ENCODE measurements at regions not wholly inside any gene's neighbourhood (a gene's known extent, or its start where the extent isn't known, plus 50 kb on each side); places are given as distances from the start of the nearest gene placed in this dataset.

DNA sequence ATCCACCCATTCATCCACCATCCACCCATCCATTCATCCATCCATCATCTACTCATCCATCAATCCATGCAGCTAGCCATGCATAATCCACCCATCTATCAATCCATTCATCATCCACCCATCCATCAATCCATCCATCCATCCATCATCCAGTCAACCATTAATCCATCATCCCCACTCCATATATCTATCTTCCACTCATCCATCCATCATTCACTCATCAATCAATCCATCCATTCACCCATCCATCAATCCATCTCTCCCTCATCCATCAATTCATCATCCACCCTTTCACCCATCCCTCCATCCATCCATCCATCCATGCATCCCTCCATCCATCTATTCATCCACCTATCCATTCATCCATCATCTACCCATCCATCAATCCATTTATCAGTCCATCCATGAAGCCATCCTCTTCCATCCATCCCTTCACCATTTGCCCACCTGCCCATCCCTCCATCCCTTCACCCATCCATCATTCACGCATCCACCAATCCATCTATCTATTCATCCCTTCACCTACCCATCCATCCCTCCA lies 689.4 kb downstream of the BRD1 start:
- Histone ChIP-seq H3K4me2 (no peak overlapping the region), H3K4me1 (ENCODE audit: insufficient read depth) (no peaks in the 10 kb centered on the region), H3K27me3 (ENCODE audit: insufficient read depth) (no peaks in the 10 kb centered on the region), H3K79me2 (replicated peaks; ENCODE audit: insufficient read depth) (no peaks in the 10 kb centered on the region), H2AFZ (no peak overlapping the region), H3K4me3 (no peak overlapping the region), H3K27ac (ENCODE audit: low read depth) (no peak overlapping the region), H3F3A (replicated peaks; ENCODE audit: low read depth) (no peaks in the 10 kb centered on the region), H3K9me2 (ENCODE audit: insufficient read depth) (no peaks in the 10 kb centered on the region), H4K20me1 (replicated peaks; ENCODE audit: insufficient read depth) (no peaks in the 10 kb centered on the region), H3K36me3 (ENCODE audit: insufficient read depth) (peaks cover 8% of the 10 kb centered on the region; the same call in 1 of the 2 replicates)
- no peaks in the 10 kb centered on the region for H3K36me3 Mint-ChIP-seq (ENCODE audit: low read depth)
- H3K9me3 Mint-ChIP-seq: peaks cover 2% of the 10 kb centered on the region; the same call in 1 of the 3 replicates
- peaks cover 7% of the 10 kb centered on the region for H3K4me1 Mint-ChIP-seq
- TF ChIP-seq CREB1 (CRISPR knock-in tag; IDR thresholded peaks at IDR 0.05; ENCODE audit: low read depth) (no peak), REST (IDR thresholded peaks at IDR 0.05; ENCODE audit: unreplicated experiment) (no peak), NANOG (IDR thresholded peaks at IDR 0.05; ENCODE audit: borderline replicate concordance) (no peak), ETS1 (IDR thresholded peaks at IDR 0.05) (no peak), ZNF331 (CRISPR knock-in tag; IDR thresholded peaks at IDR 0.05; ENCODE audit: low read depth) (no peak), ZNF114 (CRISPR knock-in tag; IDR thresholded peaks at IDR 0.05) (no peak), STAT1 (IDR thresholded peaks at IDR 0.05; ENCODE audit: unreplicated experiment) (no peak), EZH2phosphoT487 (IDR thresholded peaks at IDR 0.05; ENCODE audit: unreplicated experiment) (no peak), JUNB (IDR thresholded peaks at IDR 0.05; ENCODE audit: unreplicated experiment) (no peak), EZH2 (IDR thresholded peaks at IDR 0.05; ENCODE audit: low read depth, unreplicated experiment) (no peak), ZNF462 (CRISPR knock-in tag; IDR thresholded peaks at IDR 0.05) (no peak), POLR2AphosphoS5 (IDR thresholded peaks at IDR 0.05; ENCODE audit: low read depth) (no peak)
- TF ChIP-seq, protein P1, sequence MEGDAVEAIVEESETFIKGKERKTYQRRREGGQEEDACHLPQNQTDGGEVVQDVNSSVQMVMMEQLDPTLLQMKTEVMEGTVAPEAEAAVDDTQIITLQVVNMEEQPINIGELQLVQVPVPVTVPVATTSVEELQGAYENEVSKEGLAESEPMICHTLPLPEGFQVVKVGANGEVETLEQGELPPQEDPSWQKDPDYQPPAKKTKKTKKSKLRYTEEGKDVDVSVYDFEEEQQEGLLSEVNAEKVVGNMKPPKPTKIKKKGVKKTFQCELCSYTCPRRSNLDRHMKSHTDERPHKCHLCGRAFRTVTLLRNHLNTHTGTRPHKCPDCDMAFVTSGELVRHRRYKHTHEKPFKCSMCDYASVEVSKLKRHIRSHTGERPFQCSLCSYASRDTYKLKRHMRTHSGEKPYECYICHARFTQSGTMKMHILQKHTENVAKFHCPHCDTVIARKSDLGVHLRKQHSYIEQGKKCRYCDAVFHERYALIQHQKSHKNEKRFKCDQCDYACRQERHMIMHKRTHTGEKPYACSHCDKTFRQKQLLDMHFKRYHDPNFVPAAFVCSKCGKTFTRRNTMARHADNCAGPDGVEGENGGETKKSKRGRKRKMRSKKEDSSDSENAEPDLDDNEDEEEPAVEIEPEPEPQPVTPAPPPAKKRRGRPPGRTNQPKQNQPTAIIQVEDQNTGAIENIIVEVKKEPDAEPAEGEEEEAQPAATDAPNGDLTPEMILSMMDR (conservative IDR thresholded peaks at IDR 0.05; ENCODE audit: low read depth in 2 of 2): no peak
- H3K27me3 Mint-ChIP-seq (ENCODE audit: insufficient read depth, low read depth, poor library complexity): no peaks in the 10 kb centered on the region
- H3K4me3 Mint-ChIP-seq: no peak overlapping the region
- no peak overlapping the region for H3K27ac Mint-ChIP-seq
- ATAC-seq (no peak), DNase-seq (ENCODE audit: low spot score) (no peak)

All from GM23338 (cell line).